ENCODE measurements at regions not wholly inside any gene's neighbourhood (a gene's known extent, or its start where the extent isn't known, plus 50 kb on each side); places are given as distances from the start of the nearest gene placed in this dataset.

DNA sequence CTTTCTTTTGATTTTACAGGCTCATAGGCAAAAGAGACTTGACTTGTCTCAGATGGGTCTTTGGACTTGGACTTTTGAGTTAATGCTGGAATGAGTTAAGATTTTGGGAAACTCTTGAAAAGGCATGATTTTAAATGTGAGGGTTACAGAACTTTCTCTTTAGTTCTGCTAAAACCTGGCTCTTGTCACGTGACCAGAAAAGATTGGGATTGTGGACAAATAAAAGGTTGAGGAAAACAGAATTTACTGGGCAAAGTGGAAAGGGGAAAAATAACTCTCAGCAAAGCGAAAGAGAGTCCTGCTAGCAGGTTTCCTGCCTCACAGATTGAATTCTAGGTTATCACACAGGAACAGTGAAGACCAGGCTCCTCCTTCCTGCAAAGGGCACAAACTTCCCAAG lies 114.0 kb downstream of the SPANXN4 start:
- no peak overlapping the region for H3K4me3 ChIP-seq
- intact Hi-C loops (cut with DNase I; ENCODE audit: low total_unique reads) = no loop called here
- no peaks in the 10 kb centered on the region for H3K4me1 ChIP-seq
- WGBS, 2 donors = 71 to 74% methylated on average over 2 of the region's 2 CpGs
- TF ChIP-seq CTCF (IDR thresholded peaks at IDR 0.05) (no peak), POLR2A (IDR thresholded peaks at IDR 0.05) (no peak)
- H3K27me3 ChIP-seq = no peaks in the 10 kb centered on the region
- H3K27ac ChIP-seq = no peak overlapping the region
- DNase-seq = no peak
- H3K36me3 ChIP-seq (ENCODE audit: low read depth, missing control alignments) = no peaks in the 10 kb centered on the region
- H3K9me3 ChIP-seq = no peaks in the 10 kb centered on the region

- Histone ChIP-seq H3K36me3 (ENCODE audit: low read depth, missing control alignments) (no peaks in the 10 kb centered on the region), H3K4me1 (no peaks in the 10 kb centered on the region), H3K4me3 (no peak overlapping the region), H3K27ac (no peak overlapping the region), H3K27me3 (no peaks in the 10 kb centered on the region), H3K9me3 (no peaks in the 10 kb centered on the region)
- WGBS, 2 donors = 30 to 38% methylated on average over 4 of the region's 4 CpGs
- intact Hi-C loops (cut with DNase I; ENCODE audit: low total_unique reads) = no loop called here
- TF ChIP-seq CTCF (IDR thresholded peaks at IDR 0.05) (no peak), POLR2A (IDR thresholded peaks at IDR 0.05) (no peak)
- DNase-seq = no peak
Observed at GRCh38 chrX:143121477-143121876, 95.7 kb downstream of the SPANXN4 start.

DNA sequence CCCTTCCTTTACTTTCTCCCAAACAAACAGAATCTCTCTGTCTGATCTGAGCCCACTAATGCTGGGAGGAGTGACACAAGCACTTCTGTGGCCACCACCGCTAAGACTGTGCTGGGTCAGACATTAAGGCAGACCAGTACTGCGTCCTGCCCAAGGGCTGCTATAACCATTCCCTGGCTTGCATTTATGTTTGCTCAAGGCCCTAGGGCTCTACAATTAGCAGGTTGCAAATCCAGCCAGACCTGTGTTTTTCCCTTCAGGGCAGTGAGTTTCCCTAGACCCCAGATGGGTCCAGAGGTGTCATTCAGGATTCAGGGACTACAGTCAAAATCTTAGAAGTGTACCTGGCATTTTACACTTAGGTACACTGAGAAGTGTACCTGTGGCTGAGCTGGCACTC lies 89.7 kb downstream of the SPANXN4 start:
- no peaks in the 10 kb centered on the region for H3K9me3 ChIP-seq
- no peaks in the 10 kb centered on the region for H3K4me1 ChIP-seq
- H3K4me3 ChIP-seq = no peak overlapping the region
- TF ChIP-seq POLR2A (IDR thresholded peaks at IDR 0.05) = no peak
- no peak overlapping the region for H3K27ac ChIP-seq
- no peaks in the 10 kb centered on the region for H3K27me3 ChIP-seq
- intact Hi-C loops (cut with DNase I; ENCODE audit: low total_unique reads) = no loop called here
- no peaks in the 10 kb centered on the region for H3K36me3 ChIP-seq (ENCODE audit: low read depth, missing control alignments)
- DNase-seq = no peak
- 90 to 94% methylated on average over 2 of the region's 2 CpGs for WGBS, 2 donors

DNA sequence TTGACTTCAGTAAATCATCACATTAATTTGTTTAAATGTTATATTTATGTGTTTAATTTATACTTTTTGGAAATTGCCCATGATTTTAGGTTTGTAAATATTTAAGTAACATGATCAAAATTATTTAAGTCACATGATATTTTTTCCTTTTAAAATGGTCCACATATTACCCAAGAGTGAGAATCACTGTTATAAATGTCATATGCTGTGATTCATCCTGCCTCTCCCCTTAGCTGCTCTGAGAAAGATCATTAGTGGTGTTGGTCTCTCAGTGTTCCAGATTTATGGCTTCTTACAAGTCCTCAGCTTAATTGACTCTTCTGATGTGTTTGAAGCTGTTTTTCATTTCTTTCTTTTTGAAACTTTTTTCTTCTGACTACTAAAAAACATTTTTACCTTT lies 70.1 kb downstream of the SPANXN4 start:
- Histone ChIP-seq H3K27ac (no peak overlapping the region), H3K27me3 (no peaks in the 10 kb centered on the region), H3K9me3 (no peaks in the 10 kb centered on the region), H3K4me1 (no peaks in the 10 kb centered on the region), H3K36me3 (ENCODE audit: low read depth, missing control alignments) (no peaks in the 10 kb centered on the region), H3K4me3 (no peak overlapping the region)
- intact Hi-C loops (cut with DNase I; ENCODE audit: low total_unique reads) = no loop called here
- no peak for DNase-seq
- no peak for TF ChIP-seq POLR2A (IDR thresholded peaks at IDR 0.05)
- no peak for TF ChIP-seq CTCF (IDR thresholded peaks at IDR 0.05)

DNA sequence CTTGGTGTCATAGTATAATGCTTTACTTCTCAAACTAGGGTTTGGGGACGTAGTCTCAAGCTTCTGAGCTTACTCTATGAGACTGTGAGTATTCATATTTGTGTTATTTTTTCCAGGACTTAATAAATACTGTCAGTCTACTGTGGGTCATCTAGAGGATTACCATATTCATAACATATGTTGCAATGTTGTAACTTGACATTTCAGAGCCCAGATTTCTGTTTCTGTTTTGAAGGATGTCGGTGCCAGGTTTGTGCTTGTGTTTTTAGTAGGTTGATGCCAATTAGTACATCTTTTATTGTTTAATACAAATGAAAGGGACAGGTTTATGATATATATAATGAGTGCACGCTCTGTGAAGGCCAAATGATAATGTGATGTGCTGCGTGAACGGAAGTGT lies 69.6 kb downstream of the SPANXN4 start:
- no peaks in the 10 kb centered on the region for H3K36me3 ChIP-seq (ENCODE audit: low read depth, missing control alignments)
- H3K9me3 ChIP-seq = no peaks in the 10 kb centered on the region
- TF ChIP-seq CTCF (IDR thresholded peaks at IDR 0.05) = no peak
- no peak for TF ChIP-seq POLR2A (IDR thresholded peaks at IDR 0.05)
- H3K4me3 ChIP-seq = no peak overlapping the region
- no peak overlapping the region for H3K27ac ChIP-seq
- no peaks in the 10 kb centered on the region for H3K4me1 ChIP-seq
- no peak for DNase-seq
- H3K27me3 ChIP-seq = no peaks in the 10 kb centered on the region
- 39 to 45% methylated on average over 5 of the region's 5 CpGs for WGBS, 2 donors
- intact Hi-C loops (cut with DNase I; ENCODE audit: low total_unique reads) = no loop called here

Measured in testis (tissue), 2 donors.